ENCODE measurements at regions not wholly inside any gene's neighbourhood (a gene's known extent, or its start where the extent isn't known, plus 50 kb on each side); places are given as distances from the start of the nearest gene placed in this dataset.

DNA sequence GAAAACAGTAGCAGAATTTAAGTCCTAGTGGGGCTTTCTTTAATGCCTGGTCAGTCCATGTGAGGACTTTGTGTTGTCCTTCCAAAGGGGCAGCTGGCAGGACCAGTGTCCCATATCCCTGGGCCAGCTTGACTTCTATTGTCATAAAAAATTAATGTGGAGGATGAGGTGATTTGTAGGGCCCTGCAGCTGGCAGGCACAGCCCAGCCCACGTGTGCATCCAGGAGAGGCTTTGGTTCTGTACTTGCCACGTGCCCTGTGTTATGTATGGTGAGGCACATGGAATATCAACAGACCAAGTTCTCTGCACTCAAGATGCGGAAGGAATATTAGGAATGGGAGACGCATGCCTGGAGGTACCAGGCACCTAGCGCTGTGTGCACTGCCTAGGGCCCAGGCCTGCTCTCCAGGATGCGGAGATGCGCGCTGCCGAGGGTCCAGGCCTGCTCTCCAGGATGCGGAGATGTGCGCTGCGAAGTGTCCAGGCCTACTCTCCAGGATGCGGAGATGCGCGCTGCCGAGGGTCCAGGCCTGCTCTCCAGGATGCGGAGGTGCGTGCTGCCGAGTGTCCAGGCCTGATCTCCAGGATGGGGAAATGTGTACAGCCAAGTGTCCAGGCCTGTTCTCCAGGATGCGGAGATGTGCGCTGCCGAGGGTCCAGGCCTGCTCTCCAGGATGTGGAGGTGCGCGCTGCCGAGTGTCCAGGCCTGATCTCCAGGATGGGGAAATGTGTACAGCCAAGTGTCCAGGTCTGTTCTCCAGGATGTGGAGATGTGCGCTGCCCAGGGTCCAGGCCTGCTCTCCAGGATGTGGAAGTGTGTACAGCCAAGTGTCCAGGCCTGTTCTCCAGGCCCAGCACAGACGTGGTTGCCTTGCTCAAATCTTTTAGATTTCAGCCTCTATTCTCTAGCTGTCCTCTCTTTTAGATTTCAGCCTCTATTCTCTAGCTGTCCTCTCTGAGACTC lies 183.3 kb upstream of the ROPN1 start:
- intact Hi-C loops (cut with micrococcal nuclease) = no loop called here
- H3K27ac Mint-ChIP-seq = no peak overlapping the region
- H3K4me1 Mint-ChIP-seq (ENCODE audit: low read depth) = no peaks in the 10 kb centered on the region
- peaks cover 9% of the 10 kb centered on the region for H3K27me3 Mint-ChIP-seq
- no peaks in the 10 kb centered on the region for H3K9me3 Mint-ChIP-seq
- no peak overlapping the region for H3K4me3 Mint-ChIP-seq
- CTCF ChIA-PET = no interaction called here
- no peaks in the 10 kb centered on the region for H3K36me3 Mint-ChIP-seq
- no peak for DNase-seq
- POLR2A ChIA-PET = no interaction called here

DNA sequence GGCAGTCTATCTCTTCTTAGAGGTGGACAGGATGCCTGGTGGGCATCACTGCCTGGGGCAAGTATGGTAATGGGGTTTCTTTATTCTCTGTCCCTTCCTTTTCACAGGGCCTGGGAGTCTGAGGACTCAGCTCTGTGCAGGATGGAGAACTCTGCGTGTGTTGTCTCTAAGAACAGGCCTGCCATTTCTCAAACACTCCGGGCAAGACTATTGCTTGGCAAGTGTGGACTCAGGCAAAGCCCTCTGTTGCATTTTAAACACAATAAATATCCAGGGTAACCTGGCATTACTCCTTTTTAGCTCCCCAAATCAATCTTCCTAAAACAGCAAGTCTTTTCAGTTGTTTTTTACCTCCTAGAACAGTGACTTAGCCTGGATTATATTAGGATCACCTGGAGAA lies 185.1 kb upstream of the ROPN1 start:
- ChIA-PET POLR2A (no interaction called here), CTCF (no interaction called here)
- no peak for DNase-seq
- Mint-ChIP-seq H3K27me3 (peaks cover 7% of the 10 kb centered on the region), H3K27ac (no peak overlapping the region), H3K4me3 (no peak overlapping the region), H3K4me1 (ENCODE audit: low read depth) (no peaks in the 10 kb centered on the region), H3K9me3 (no peaks in the 10 kb centered on the region), H3K36me3 (no peaks in the 10 kb centered on the region)
- intact Hi-C loops (cut with micrococcal nuclease) = no loop called here

DNA sequence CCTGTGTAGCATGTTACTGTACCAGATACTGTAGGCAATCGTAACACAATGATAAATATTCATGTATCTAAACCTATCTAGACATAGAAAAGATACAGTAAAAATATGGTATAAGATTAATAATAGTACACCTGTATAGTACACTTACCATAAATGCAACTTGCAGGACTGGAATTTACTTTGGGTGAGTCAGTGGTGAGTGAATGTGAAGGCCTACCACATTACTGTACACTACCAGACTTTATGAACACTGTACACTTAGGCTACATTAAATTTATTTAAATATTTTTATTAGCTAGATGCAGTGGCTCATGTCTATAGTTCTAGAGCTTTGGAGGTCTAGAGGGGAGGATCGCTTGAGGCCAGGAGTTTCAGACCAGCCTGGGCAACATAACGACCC lies 186.6 kb upstream of the ROPN1 start:
- no peak overlapping the region for H3K27ac Mint-ChIP-seq
- no peaks in the 10 kb centered on the region for H3K9me3 Mint-ChIP-seq
- peaks cover 4% of the 10 kb centered on the region for H3K27me3 Mint-ChIP-seq
- no peaks in the 10 kb centered on the region for H3K4me1 Mint-ChIP-seq (ENCODE audit: low read depth)
- no peak for DNase-seq
- ChIA-PET CTCF (interaction anchor here (0.6 kb wide), 1 partner anchor 271 kb away, joined by 4 read pairs; no protein-coding TSS in a partner anchor), POLR2A (no interaction called here)
- H3K36me3 Mint-ChIP-seq = no peaks in the 10 kb centered on the region
- H3K4me3 Mint-ChIP-seq = no peak overlapping the region
- intact Hi-C loops (cut with micrococcal nuclease) = no loop called here

DNA sequence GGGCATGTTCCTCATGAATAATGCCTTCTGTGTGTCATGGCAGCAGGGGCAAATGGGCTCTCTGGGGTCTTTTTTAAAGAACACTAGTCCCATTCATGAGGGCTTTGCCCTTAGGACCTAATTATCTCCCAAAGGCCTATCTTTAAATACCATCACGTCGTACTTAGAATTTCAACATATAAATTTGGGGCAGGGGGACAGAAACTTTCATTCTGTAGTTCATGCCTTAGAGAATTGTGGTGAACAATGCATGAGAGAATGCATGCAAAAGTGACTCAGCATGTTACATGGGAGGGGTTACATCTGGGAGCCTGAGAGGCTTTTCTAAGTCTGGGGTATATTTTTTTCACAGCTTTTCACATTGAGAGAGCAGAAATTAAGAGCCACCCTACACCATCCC lies 208.5 kb upstream of the ROPN1 start:
- Mint-ChIP-seq H3K4me1 (ENCODE audit: low read depth) (no peaks in the 10 kb centered on the region), H3K9me3 (no peaks in the 10 kb centered on the region), H3K4me3 (no peak overlapping the region), H3K27me3 (no peaks in the 10 kb centered on the region), H3K36me3 (no peaks in the 10 kb centered on the region), H3K27ac (no peak overlapping the region)
- DNase-seq = no peak
- intact Hi-C loops (cut with micrococcal nuclease) = no loop called here
- CTCF ChIA-PET = no interaction called here
- POLR2A ChIA-PET = no interaction called here

DNA sequence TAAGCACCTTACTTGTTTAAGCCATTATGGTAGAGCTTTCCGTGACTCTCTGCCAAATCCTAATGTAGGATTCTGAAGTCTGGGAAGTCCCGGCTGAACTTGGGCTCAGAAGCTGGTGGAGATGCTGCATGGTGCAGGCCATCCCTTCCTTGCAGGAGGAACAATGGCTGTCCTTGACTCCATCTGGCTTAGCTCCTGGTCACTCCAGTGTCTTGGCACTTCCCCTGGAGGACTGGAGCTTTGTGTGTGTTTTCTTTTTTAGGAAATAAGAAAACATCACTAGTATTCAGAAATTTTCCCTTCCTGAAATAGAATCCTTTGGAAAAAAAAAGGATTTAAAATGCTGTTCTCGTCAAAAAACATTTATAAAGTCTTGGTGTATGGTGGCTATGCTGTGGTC lies 209.3 kb upstream of the ROPN1 start:
- Mint-ChIP-seq H3K36me3 (no peaks in the 10 kb centered on the region), H3K4me1 (ENCODE audit: low read depth) (no peaks in the 10 kb centered on the region), H3K9me3 (no peaks in the 10 kb centered on the region), H3K27ac (no peak overlapping the region), H3K4me3 (no peak overlapping the region), H3K27me3 (peaks cover 5% of the 10 kb centered on the region)
- ChIA-PET POLR2A (no interaction called here), CTCF (no interaction called here)
- intact Hi-C loops (cut with micrococcal nuclease) = no loop called here
- no peak for DNase-seq

DNA sequence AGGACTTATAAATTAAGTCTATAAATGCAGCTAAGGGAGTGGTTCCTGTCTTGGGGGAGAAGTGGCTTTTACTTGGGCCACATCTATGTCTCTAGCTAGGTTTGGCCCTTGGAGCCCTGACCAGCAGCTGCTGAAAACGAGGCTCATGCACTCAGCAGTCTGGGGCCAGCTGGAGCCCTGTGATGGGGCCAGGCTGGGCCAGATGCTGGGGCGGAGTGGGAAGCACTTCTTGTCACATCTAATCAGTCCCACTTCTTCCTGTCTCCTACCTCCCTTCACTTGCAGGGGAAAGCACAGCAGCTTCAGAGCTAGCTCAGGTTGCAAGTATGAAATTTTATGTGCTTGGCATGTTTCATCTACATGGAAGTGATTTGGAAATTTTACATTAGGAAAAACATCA lies 209.9 kb upstream of the ROPN1 start:
- no peak for DNase-seq
- no peaks in the 10 kb centered on the region for H3K36me3 Mint-ChIP-seq
- H3K4me1 Mint-ChIP-seq (ENCODE audit: low read depth) = no peaks in the 10 kb centered on the region
- CTCF ChIA-PET = no interaction called here
- H3K4me3 Mint-ChIP-seq = no peak overlapping the region
- POLR2A ChIA-PET = no interaction called here
- H3K9me3 Mint-ChIP-seq = no peaks in the 10 kb centered on the region
- intact Hi-C loops (cut with micrococcal nuclease) = no loop called here
- H3K27me3 Mint-ChIP-seq = peaks cover 8% of the 10 kb centered on the region
- no peak overlapping the region for H3K27ac Mint-ChIP-seq

DNA sequence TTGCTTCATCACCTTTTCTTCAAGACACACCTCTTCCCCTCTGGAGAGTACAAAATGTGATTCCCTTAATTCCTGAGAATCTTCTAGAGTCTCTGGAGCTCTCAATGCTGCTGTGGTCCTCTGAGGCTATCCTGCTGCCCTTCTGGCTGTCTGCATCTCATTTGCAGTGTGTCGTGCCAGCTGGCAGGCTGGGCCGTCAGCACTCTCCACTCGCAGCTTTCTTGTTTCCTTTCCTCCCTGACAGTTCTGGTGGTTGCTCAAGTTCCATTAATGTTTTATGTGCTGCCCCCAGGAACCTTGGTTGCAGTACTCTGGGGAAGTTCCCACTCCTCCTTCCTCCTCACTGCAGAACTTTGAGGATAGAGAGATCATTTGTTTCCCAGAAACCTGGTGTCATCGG lies 210.8 kb upstream of the ROPN1 start:
- ChIA-PET POLR2A (no interaction called here), CTCF (no interaction called here)
- H3K27me3 Mint-ChIP-seq = peaks cover 12% of the 10 kb centered on the region
- H3K4me1 Mint-ChIP-seq (ENCODE audit: low read depth) = no peaks in the 10 kb centered on the region
- no peak overlapping the region for H3K27ac Mint-ChIP-seq
- intact Hi-C loops (cut with micrococcal nuclease) = no loop called here
- H3K4me3 Mint-ChIP-seq = no peak overlapping the region
- H3K36me3 Mint-ChIP-seq = no peaks in the 10 kb centered on the region
- no peak for DNase-seq
- no peaks in the 10 kb centered on the region for H3K9me3 Mint-ChIP-seq

DNA sequence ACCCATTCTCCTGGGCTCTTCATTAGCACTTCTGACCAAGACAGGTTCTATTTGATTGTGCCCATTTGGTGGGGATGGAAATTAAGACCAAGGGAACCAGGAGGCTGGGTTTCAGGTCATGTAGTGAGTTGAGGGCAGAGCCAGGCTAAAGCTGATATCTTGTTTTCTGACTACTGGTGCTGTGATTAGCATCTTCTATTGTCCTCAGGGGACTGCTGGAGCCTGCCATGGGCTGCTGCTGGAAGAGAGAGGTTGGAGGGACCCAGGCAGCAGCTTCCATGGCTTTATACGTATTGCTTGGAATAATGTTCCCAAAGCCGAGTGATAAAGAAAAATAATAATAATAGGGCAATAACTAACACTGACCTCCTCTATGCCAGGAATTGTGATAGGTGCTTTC lies 211.4 kb upstream of the ROPN1 start:
- Mint-ChIP-seq H3K36me3 (no peaks in the 10 kb centered on the region), H3K27me3 (peaks cover 12% of the 10 kb centered on the region), H3K9me3 (no peaks in the 10 kb centered on the region), H3K4me1 (ENCODE audit: low read depth) (no peaks in the 10 kb centered on the region), H3K27ac (no peak overlapping the region), H3K4me3 (no peak overlapping the region)
- intact Hi-C loops (cut with micrococcal nuclease) = no loop called here
- DNase-seq = no peak
- CTCF ChIA-PET = no interaction called here
- POLR2A ChIA-PET = no interaction called here

DNA sequence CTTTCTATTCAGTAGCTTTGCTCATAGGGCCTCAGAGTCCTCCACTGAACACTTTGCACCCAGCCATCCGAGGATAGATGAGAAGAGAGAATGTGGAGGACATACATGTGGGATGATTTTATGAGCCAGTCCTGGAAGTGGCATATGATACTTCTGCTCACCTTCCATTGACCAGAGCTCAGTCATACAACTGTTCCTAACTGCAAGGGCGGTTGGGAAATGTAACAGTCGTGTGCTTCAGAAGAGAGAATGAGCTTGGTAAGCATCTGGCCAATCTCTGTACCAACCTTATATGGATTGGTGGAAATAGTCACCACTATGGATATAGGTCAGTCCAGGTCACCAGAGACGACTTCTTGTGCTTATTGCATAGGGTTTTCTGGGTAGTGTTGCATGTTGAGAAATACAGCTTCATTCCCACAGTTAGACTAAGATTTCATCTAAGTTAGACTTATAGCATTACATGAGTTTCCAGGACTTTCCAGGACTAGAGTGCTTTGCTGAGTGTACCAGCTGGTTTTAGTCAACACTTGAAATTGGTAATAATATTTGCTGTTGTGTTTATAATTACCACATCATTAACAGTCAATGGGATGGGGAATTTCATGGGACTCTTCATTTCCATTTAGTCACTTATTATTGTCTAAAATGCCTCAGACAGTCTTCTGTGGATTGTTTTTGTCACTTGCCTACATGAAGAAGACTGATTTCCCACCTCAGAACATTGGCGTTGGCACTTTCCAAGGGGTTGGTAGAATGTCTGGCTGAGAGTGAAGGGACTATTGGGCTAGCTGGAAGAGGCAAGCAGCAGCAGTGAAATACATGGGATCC lies 214.5 kb upstream of the ROPN1 start:
- Mint-ChIP-seq H3K27ac (no peak overlapping the region), H3K36me3 (no peaks in the 10 kb centered on the region), H3K9me3 (no peaks in the 10 kb centered on the region), H3K4me3 (no peak overlapping the region), H3K27me3 (peaks cover 12% of the 10 kb centered on the region), H3K4me1 (ENCODE audit: low read depth) (no peaks in the 10 kb centered on the region)
- intact Hi-C loops (cut with micrococcal nuclease) = no loop called here
- ChIA-PET POLR2A (no interaction called here), CTCF (no interaction called here)
- no peak for DNase-seq

DNA sequence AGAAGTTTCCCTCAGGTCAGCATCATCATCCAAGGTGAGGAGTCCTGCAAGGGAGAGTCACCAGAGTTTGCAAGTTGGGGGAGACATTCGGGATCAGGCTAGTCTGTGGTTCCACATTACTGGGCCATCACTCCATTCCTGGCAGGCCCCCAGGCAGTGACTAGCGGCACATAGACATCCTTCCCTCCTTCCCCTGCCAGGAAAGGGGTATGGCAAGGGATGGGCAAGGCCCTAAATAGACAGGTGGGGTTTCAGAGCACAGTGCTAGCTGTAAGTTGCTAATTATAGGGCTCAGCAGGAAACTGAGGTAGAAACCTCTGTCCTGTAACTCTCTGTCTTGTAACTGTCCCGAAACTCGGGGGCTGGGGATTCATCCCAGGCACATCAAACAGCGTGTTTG lies 215.2 kb upstream of the ROPN1 start:
- Mint-ChIP-seq H3K36me3 (no peaks in the 10 kb centered on the region), H3K4me3 (no peak overlapping the region), H3K27me3 (peaks cover 12% of the 10 kb centered on the region), H3K9me3 (no peaks in the 10 kb centered on the region), H3K27ac (no peak overlapping the region), H3K4me1 (ENCODE audit: low read depth) (no peaks in the 10 kb centered on the region)
- no peak for DNase-seq
- ChIA-PET POLR2A (no interaction called here), CTCF (interaction anchor here (0.6 kb wide), 1 partner anchor 359 kb away, joined by 3 read pairs; no protein-coding TSS in a partner anchor)
- intact Hi-C loops (cut with micrococcal nuclease) = no loop called here

DNA sequence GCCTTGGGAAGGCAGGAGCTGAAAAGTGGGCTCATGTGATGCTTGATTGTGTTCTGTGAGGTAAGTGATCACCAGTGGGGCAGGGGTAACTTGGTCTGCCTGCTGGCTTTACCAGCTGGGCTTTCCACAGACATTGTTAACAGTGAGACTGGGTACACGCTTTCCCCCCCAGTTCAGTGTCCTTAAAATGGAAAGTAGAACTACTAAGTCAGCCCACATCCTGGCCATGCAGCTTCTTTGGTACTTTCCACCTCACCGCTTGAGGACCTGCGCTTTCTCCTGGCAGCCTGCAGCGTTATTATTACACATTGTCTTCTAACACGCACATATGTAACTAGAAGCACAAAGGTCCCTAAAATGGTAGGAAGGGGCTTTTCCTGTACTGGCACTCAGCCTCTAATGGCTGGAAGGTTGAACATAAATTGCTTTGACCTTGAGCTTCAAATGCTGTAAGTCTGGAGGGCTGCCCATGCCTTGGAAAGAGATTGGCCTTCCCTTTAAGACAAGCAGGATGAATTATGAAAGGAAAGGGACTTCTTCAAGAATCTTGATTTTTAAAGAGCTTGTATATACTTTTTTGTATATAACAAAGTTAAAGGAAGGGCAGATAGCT lies 216.1 kb upstream of the ROPN1 start:
- CTCF ChIA-PET = no interaction called here
- POLR2A ChIA-PET = no interaction called here
- peaks cover 12% of the 10 kb centered on the region for H3K27me3 Mint-ChIP-seq
- no peak for DNase-seq
- no peaks in the 10 kb centered on the region for H3K36me3 Mint-ChIP-seq
- no peaks in the 10 kb centered on the region for H3K9me3 Mint-ChIP-seq
- intact Hi-C loops (cut with micrococcal nuclease) = no loop called here
- no peak overlapping the region for H3K27ac Mint-ChIP-seq
- H3K4me1 Mint-ChIP-seq (ENCODE audit: low read depth) = no peaks in the 10 kb centered on the region
- H3K4me3 Mint-ChIP-seq = no peak overlapping the region

DNA sequence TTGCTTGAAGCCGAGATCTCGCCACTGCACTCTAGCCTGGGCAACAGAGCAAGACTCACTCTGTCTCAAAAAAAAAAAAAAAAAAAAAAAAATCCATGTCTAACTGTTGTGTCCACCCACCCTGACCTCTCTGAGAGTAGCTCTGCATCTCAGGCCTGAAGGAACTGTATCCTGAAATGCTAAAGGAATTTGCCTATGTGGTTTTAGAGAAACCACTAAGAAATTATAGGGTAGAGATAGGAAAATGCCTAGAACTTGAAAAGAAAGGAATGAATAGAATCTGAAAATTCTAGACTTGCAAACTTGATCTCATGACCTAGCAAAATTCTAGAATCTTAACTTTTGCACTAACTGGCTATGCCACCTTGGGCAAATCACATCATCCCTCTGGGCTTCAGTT lies 217.5 kb upstream of the ROPN1 start:
- no peak overlapping the region for H3K4me3 Mint-ChIP-seq
- H3K27me3 Mint-ChIP-seq = peaks cover 12% of the 10 kb centered on the region
- H3K4me1 Mint-ChIP-seq (ENCODE audit: low read depth) = no peaks in the 10 kb centered on the region
- ChIA-PET CTCF (no interaction called here), POLR2A (no interaction called here)
- no peak for DNase-seq
- no peaks in the 10 kb centered on the region for H3K36me3 Mint-ChIP-seq
- no peak overlapping the region for H3K27ac Mint-ChIP-seq
- no peaks in the 10 kb centered on the region for H3K9me3 Mint-ChIP-seq
- intact Hi-C loops (cut with micrococcal nuclease) = no loop called here
